Lower leg skin (tissue), 3 donors: ENCODE measurements at regions not wholly inside any gene's neighbourhood (a gene's known extent, or its start where the extent isn't known, plus 50 kb on each side); places are given as distances from the start of the nearest gene placed in this dataset.

Experiments
- POLR2A ChIP-seq, 2 donors: fragments of 450-650 bp; IDR thresholded peaks; one replicate each; pipeline ENCODE4 v1.6.1; 2016 to 2017; ENCODE audit warnings: antibody characterized with exemption in 2 of 2, mild to moderate bottlenecking in 1 of 2, moderate library complexity in 1 of 2
- TF ChIP-seq, protein P1 (sequence below), 3 donors: fragments of 450-650 bp; IDR thresholded peaks; one replicate each; pipeline ENCODE4 v1.5.1; 2016; ENCODE audit warnings: antibody characterized with exemption in 3 of 3, mild to moderate bottlenecking in 3 of 3, moderate library complexity in 2 of 3

DNA sequence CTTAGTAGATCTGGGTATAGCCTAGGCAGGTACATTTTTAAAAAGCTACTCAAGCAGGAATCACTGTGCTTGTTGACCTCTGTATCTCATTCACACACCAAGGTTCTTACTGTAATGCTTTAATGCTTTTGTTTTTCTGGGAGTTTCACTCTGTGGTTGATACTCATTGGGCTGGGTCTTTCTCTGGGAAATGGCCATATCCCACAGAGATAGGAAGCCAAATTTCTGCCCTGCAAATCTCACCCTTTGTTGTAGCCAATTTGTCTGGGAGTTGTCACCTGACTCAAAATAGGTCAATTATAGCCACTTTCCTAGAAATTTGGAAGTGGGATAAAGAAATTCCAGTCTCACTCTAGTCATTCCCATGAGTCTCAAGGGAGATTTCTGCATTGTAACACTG lies 195.8 kb upstream of the BDNF start:
- TF ChIP-seq, protein P1, sequence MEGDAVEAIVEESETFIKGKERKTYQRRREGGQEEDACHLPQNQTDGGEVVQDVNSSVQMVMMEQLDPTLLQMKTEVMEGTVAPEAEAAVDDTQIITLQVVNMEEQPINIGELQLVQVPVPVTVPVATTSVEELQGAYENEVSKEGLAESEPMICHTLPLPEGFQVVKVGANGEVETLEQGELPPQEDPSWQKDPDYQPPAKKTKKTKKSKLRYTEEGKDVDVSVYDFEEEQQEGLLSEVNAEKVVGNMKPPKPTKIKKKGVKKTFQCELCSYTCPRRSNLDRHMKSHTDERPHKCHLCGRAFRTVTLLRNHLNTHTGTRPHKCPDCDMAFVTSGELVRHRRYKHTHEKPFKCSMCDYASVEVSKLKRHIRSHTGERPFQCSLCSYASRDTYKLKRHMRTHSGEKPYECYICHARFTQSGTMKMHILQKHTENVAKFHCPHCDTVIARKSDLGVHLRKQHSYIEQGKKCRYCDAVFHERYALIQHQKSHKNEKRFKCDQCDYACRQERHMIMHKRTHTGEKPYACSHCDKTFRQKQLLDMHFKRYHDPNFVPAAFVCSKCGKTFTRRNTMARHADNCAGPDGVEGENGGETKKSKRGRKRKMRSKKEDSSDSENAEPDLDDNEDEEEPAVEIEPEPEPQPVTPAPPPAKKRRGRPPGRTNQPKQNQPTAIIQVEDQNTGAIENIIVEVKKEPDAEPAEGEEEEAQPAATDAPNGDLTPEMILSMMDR (IDR thresholded peaks at IDR 0.05), result no peak
- no peak for TF ChIP-seq POLR2A (IDR thresholded peaks at IDR 0.05)
